ENCODE measurements at regions not wholly inside any gene's neighbourhood (a gene's known extent, or its start where the extent isn't known, plus 50 kb on each side); places are given as distances from the start of the nearest gene placed in this dataset.

GRCh38 chr3:180283251-180283650 is 246.5 kb upstream of the PEX5L start:
- no peak for TF ChIP-seq CTCF (conservative IDR thresholded peaks at IDR 0.05; ENCODE audit: low read depth, low read length)
- no peak for TF ChIP-seq EZH2 (IDR thresholded peaks at IDR 0.05; ENCODE audit: borderline replicate concordance, low read depth, low read length, poor library complexity, severe bottlenecking)
